ENCODE measurements at regions not wholly inside any gene's neighbourhood (a gene's known extent, or its start where the extent isn't known, plus 50 kb on each side); places are given as distances from the start of the nearest gene placed in this dataset.

GRCh38 chr13:111514610-111515306 is 194.3 kb downstream of the TEX29 start:
- H3K4me3 ChIP-seq (ENCODE audit: low read length): no peak overlapping the region
- no peak overlapping the region for H3K9ac ChIP-seq (ENCODE audit: low read length)
- no peaks in the 10 kb centered on the region for H3K79me2 ChIP-seq (replicated peaks; ENCODE audit: insufficient read depth, low read length)
- no peaks in the 10 kb centered on the region for H3K27me3 ChIP-seq (ENCODE audit: insufficient read depth, low read depth, low read length)
- no peak for TF ChIP-seq POLR2AphosphoS5 (IDR thresholded peaks at IDR 0.05)
- no peaks in the 10 kb centered on the region for H3K9me2 ChIP-seq (ENCODE audit: insufficient read depth, low read length)
- no peaks in the 10 kb centered on the region for H3F3A ChIP-seq (ENCODE audit: insufficient read depth, low read length, poor library complexity, severe bottlenecking)
- no peaks in the 10 kb centered on the region for H4K20me1 ChIP-seq (ENCODE audit: insufficient read depth)
- no peak overlapping the region for H3K4me2 ChIP-seq (ENCODE audit: low read length)
- H3K27ac ChIP-seq (ENCODE audit: low read length): no peak overlapping the region
- no peak overlapping the region for H2AFZ ChIP-seq (ENCODE audit: low read depth, low read length)
- no peaks in the 10 kb centered on the region for H3K36me3 ChIP-seq (ENCODE audit: insufficient read depth, low read length)
- no peaks in the 10 kb centered on the region for H3K9me3 ChIP-seq (ENCODE audit: low read length)

GRCh38 chr13:111515307-111515617 is 194.8 kb downstream of the TEX29 start:
- Histone ChIP-seq H3K27me3 (ENCODE audit: insufficient read depth, low read depth, low read length) (no peaks in the 10 kb centered on the region), H3K79me2 (replicated peaks; ENCODE audit: insufficient read depth, low read length) (no peaks in the 10 kb centered on the region), H3F3A (ENCODE audit: insufficient read depth, low read length, poor library complexity, severe bottlenecking) (no peaks in the 10 kb centered on the region)

More at GRCh38 chr13:111515307-111515617, 194.8 kb downstream of the TEX29 start:
- Histone ChIP-seq H3K9ac (ENCODE audit: low read length) (no peak overlapping the region), H3K4me2 (ENCODE audit: low read length) (no peak overlapping the region), H3K9me2 (ENCODE audit: insufficient read depth, low read length) (no peaks in the 10 kb centered on the region), H2AFZ (ENCODE audit: low read depth, low read length) (no peak overlapping the region), H3K4me3 (ENCODE audit: low read length) (no peak overlapping the region), H4K20me1 (ENCODE audit: insufficient read depth) (no peaks in the 10 kb centered on the region), H3K36me3 (ENCODE audit: insufficient read depth, low read length) (no peaks in the 10 kb centered on the region), H3K27ac (ENCODE audit: low read length) (no peak overlapping the region), H3K9me3 (ENCODE audit: low read length) (no peaks in the 10 kb centered on the region)
- TF ChIP-seq CTCF (IDR thresholded peaks at IDR 0.05; ENCODE audit: poor library complexity, severe bottlenecking) (no peak), RAD21 (conservative IDR thresholded peaks at IDR 0.05) (no peak), SMC3 (conservative IDR thresholded peaks at IDR 0.05; ENCODE audit: poor library complexity) (no peak), EZH2 (IDR thresholded peaks at IDR 0.05; ENCODE audit: borderline replicate concordance, insufficient read depth, low read length, poor library complexity, severe bottlenecking) (no peak), EP300 (conservative IDR thresholded peaks at IDR 0.05; ENCODE audit: poor library complexity, severe bottlenecking) (no peak), TAF1 (IDR thresholded peaks at IDR 0.05; ENCODE audit: low read depth) (no peak), MXI1 (conservative IDR thresholded peaks at IDR 0.05; ENCODE audit: poor library complexity, severe bottlenecking) (no peak), REST (IDR thresholded peaks at IDR 0.05; ENCODE audit: borderline replicate concordance) (no peak), POLR2AphosphoS5 (IDR thresholded peaks at IDR 0.05) (no peak)
